ENCODE measurements at regions not wholly inside any gene's neighbourhood (a gene's known extent, or its start where the extent isn't known, plus 50 kb on each side); places are given as distances from the start of the nearest gene placed in this dataset.
A peak's percentile ranks its signal among the peaks of the same experiment; 100 is the strongest.

DNA sequence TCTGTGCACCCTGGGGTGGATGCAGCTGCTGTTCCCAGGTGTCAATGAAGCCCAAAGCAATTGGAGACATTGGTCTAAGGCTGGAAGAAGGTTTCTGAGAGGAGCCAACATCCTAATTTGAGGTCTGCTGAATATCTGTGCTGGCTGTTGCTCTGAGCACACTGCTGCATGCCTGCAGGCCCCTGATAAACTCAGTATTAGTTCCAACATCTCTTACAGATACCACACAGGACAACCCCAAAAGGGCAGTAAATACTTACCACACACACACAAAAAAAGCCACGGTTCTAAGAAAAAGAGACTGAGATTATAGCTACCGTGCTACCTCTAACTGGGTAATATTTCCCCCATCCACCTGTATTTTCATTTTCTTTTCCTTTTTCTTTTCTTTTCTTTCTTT is 164.3 kb upstream of the SOX4 start:
- DNase-seq: no peak

DNA sequence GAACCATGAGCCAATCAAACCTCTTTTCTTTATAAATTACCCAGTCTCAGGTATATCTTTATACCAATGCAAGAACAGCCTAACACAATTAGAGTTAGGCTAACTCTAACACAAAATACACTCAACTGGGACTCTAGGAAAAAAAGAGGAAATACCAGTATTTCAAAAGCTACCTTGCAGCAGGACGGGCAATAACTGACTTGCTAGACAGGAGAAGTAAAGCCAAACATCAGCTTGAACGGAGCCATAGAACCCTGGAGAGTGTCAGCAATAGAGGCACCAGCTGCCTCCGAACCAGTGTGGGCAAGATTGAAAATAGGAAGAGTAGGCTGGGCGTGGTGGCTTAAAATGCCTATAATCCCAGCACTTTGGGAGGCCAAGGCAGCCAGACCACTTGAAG is 162.0 kb upstream of the SOX4 start:
- no peak for DNase-seq

DNA sequence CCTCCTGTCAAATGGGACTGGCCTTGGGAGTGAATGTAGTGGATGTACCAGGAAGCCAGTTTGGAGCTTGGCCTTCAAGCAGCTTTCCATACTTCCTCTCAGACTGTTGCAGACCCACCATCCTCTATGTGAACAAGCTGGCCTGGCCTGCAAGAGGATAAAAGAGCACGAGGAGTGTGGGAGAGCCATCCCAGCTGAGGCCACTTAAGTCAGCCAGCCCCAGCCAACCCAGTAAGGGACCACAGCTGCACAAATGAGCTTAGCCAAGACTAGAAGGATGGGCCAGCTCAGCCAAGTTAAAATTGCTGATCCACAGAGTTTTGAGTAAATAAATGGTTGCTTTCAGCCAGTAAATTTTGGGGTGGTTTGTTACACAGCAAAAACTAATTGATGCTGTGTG is 156.9 kb upstream of the SOX4 start:
- no peak for DNase-seq

DNA sequence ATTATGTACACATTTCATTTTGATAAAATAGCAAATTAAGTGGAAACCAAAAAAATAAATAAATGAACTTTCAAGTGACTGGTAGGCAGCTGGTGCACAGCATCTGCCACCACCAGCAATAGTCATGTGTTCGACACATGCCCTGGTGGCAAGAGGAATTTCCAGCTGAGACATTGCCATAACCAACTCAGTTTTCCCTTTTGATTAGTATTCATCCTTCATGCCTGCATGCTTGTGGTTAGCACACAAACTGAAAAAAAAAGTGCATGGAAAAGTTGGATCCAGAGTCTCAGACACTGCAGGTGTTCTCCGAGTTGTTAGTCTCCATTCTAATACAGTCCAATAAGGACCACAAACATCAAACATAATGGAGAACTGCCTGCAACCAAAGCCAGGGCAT is 156.0 kb upstream of the SOX4 start:
- DNase-seq: no peak

DNA sequence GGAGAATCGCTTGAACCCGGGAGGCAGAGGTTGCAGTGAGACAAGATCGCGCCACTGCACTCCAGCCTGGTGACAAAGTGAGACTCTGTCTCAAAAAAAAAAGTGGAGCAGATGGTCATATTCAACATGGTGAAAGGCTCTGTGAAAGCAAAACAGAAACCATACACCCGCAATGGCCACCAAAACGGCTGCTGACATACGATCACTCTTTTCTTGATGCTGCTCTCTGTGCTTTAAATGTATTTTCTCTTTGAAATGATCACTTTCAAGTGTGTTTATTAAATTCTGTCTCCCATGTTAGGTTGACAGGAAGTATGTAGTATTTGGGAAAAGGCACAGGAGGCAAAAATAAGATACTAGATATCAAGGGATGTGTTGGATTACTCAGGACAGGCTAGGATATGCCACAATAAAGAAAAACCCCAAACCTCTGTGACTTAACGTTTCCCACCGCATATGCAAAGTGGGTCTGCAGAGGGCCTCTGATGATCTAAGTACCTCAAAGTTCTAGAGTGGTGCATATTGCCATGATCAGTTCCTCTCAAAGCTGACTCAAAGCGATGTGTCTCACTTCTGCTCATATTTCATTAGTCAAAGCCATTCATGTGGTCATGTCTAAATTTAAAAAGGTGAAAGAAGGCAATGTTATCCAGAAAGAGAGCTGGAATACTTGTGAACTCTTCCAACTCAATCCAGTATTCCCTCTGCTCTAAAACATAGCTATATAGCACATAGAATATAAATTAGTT is 155.1 kb upstream of the SOX4 start:
- DNase-seq: peak in 1 of 2 donors; percentile 6

DNA sequence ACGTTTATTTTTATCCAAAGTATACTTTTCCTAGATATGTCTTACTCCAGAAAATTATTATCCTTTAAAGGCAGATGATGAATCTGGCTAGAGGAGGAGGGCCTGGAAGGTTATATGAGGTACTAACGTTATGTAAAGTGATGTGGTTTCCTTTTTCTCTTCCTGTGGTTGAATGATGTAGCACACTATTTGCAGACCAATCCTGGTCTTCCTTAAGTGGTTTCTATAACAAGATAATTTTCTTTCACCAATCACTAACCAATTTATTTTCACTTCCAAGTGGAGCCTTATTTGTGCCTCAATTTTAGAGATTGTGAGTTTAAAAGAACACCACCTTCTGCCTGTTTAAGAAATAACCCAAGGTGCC is 154.6 kb upstream of the SOX4 start:
- peak in 1 of 2 donors; percentile 18 for DNase-seq

DNA sequence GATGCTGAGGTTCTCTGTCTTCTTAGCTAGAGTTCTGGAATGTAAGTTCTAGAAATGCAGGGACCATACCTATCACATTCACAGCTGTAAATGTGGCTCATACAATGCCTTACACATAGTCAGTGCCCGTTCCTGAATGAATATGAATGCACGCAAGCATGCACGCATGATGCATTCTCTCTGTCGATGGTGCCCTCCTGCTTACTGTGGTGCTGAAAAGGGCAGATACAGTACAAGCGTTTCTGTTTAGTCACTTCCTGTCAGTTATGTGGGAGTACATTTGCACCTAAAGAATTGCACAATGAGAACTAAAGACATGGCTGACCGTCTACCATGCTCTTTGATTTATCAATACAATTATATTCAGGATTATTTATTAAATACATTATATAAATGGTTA is 152.2 kb upstream of the SOX4 start:
- DNase-seq: no peak

DNA sequence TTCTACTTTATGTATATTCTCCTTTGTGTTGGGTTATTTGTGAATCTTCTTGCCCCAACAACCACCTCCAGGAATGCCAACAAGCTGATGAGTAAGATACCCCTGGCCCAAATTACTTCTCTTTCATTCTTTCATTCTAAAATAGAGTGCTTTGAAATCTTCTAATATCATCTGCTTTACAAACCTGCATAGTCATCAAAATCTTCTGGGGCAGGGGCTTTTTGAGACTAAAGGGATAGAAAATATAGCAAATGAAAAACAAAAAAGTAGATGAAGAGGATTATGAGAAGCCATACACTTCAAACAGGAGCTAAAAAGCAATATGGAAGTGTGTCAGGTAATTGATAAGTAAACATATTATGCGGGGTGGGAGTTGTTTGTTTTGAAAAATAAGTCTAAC is 150.7 kb upstream of the SOX4 start:
- DNase-seq: no peak

DNA sequence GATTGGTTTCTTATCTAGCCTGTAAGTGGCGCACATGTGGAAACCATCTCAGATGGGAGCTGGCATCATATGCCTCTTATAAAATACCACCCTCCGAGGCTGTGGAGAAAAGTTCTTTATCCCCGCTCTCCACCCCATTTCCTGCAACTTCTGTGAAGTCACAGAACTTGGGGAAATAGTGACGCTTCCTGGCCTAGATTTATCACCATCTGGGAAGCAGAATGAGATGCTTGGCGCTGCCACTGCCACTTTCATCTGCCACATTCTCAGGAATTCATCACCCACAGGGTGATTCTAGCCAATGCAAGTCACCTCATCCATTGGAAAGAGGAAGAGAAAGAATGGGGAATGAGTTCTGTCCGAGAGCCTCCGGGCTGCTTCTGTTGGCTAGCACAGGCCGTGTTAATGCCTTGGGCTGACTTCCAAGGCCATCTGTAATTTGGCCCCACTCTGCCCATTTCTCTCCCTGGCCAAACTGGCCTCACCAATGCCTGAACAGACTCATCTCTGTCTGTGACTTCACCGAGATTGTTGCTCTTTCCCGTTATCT is 148.8 kb upstream of the SOX4 start:
- no peak for DNase-seq

DNA sequence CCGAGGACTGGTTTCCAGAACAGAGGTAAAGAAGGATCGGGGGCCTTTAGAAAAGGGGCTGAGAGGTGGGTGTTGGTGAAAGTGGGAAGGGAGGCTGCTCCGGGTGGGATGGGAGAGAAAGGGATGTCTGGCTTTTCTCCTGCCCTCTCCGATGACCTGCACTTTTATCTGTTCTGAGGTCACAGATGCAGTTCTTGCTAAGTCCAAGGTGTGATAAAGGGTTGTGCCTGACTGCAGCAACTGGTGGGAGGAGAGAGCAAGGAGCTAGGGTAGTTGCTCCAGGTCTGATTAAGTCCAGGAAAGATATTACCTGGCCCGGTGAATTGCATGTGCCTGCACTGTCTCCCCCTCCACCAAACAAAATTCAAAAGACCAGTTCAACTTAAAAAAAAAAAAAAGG is 145.6 kb upstream of the SOX4 start:
- DNase-seq: no peak

DNA sequence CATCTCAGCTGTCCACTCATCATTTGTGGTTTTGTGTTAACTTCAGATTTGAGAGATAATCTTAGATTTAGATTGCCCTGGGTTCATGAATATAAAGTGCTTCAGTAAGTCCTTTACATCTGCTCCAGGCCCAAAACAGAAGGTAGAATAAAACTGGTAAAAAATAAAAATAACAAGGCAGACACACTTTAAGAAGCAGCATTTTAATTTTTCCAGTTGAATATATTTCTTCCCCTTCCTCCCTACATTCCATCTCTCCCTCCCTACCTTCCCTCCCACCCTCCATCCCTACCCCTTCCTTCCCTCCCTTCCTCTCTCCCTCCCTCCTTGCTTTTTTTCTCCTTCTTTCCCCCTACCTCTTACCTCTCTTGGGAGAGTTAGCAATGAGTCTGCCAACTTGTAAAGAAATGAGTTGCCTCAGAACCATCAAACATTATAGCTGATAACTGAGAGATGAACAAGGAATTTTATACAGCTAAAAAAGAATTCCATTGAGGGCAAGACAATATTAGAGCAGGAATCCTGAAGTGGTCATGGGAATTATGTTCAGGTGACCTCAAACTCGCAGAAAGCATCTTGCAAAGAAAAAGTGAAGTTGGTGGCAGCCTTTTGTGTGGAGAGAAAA is 145.0 kb upstream of the SOX4 start:
- DNase-seq: no peak

DNA sequence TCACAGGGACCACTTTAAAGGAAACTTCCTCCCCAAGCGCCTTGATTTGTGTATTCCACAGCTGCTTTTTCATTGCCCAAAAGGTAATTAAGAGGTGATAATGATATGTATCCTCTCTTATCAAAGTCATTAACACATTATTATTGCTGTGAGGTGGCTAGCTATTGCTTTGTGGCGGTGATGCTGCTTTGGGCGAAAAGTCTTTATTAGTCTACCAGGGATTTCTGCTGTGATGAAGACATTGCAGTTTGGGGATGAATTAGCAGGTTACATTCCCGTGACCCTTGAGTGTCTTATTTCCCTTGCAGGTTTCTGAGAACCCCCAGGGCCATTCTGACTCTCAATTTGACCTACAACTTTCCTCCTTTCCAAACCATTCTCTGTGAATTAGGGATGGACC is 143.4 kb upstream of the SOX4 start:
- no peak for DNase-seq

DNA sequence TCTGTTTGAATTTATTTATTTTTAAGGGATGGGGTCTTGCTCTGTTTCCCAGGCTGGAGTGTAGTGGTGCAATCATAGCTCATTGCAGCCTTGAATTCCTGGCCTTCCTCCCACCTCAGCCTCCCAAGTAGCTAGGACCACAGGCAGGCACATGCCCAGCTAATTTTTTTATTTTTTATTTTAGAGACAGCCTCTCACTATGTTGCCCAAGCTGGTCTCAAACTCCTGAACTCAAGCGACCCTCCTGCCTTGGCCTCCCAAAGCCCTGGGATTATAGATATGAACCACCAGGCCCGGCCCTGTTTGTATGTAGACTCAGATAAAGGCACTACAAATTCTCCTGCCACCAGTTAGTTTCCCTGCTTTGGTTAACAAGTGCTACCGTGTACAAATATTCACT is 142.9 kb upstream of the SOX4 start:
- DNase-seq: no peak

DNA sequence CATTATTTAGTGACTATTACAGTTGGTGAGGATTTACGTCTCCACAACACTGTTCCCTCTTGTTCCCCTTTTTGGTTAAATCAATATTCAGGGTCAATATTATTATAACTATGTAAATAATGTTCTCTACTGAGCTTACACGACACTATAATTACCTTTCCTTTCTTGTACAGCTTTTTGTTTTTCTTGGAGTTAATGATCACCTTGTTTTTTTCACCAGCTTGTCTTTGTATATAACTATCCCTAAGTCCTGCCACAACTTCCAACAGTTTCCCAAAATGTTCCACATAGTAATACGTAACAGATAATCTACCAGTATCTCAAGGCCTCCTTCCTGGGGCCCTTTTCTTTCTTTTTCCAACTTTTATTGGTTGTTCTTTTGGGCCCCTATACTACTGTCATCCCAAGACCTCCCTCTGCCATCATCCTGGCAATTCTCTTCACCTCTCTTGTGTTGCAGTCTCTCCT is 142.0 kb upstream of the SOX4 start:
- DNase-seq: no peak

DNA sequence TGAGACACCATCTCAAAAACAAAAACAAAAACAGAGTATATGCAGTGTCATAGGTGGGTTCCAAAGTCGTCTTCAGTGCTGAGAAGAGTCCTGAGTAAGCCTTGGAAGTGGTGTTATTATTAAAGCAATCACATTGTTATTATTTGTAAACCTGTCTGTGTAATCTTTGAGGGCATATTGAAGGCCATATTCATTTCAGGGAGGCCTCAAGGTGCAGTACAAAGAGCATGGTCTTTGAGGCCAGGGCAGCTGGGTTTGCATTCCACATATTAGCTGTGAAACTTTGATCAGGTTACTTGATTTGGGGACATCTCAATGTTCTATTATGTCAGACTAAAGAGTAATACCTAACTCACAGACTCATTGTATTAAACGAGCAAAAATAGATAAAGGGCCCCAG is 139.3 kb upstream of the SOX4 start:
- no peak for DNase-seq

DNA sequence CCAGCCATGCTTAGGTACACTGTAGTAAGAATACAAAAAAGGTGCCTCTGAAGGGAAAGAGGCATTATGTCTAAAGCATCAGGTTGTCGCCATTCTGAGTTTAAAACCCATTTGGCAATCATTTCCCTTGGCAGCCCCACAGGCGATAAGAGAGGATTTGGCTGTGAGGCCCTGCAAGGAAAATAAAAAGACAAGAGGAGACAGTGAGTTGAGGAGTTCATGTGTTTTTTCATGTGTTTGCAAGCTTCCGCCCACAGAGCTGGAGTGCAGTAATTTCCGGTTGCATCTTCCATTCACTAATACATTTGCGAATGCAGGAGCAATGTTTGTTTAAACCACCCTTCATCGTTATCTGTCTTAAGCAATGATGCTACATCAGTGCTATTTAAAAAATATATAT is 138.5 kb upstream of the SOX4 start:
- no peak for DNase-seq

DNA sequence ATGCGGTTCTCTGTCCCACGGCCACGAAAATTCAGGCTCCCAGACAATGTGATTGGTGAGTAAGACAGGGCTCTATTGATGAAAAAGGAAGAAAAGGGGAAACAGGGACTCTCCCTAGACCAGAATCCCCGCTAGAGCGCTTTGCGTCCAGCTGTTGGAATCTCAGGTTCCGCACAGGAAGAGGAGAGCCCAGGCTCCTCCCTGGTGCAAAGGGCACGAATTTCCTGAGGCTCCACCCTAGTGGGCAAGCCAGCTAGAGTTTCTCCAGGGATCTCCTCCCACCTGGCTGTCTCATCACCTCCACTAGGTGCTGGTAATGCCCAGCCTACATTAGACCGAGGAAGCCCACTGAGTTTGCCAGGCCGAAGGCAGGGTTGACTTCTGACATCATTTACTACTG is 135.9 kb upstream of the SOX4 start:
- no peak for DNase-seq

DNA sequence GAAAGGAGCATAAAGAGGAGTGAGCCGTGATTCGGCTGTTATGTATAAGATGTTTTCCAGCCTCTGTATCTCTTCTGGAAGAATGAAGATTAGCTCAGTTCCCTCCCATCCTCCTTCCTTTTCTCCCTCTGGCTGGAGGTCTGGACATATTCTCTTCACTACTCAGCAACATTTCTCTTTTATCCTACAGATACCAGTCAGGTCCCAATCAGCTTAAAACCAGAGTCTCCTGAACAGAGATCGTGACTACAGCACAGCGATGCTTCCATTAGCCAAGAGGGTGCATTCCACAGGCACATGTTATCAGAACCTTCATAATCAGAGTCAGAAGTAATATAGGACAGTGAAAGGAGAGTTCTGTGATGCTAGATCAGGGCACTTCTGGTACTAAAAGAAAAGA is 133.9 kb upstream of the SOX4 start:
- no peak for DNase-seq

DNA sequence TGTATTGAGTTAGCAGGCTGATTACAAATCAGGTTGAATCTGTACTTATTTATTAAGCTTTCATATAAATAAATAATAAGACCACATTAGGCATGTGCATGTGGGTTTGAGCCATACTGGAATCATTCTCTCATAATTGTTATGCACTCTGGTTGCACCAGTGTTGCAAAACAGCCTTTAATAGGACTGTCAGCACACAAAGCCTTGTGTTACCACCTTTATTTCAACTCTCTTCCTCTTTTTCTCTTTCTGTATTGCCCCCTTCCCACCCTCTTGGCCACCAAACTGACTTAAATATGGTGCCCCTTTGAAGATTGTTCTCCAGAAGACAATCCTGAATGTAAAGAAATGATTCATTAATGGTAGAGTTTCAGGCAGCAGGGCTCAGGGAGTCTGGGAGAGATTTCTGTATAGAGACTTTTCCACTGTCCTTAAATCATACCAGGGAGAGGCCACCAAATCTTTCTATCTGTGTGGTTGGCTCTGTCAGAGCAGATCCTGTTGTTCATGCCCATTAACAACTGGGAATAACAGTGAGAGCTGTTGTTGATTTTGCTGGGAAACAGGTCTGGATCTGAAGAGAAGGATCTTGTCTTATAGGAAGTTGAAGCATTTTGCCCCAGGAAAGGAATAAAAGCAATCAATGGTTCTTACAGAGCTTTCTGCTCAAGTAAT is 131.6 kb upstream of the SOX4 start:
- no peak for DNase-seq

DNA sequence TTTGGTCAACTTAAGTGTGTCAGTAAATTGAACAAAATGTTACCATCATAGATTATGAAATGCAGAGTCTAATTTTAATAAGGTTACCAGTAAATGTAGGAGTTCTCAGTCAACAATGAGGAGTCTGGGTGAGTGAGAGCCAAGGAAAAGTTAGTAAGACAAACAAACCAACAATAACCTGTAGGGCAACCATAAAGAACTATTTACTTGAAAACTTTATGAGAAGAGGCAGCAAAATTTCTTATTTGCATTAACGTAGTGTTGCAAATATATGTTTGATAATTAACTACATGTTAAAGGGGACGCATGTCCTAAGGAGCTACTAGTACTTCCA is 131.1 kb upstream of the SOX4 start:
- no peak for DNase-seq

DNA sequence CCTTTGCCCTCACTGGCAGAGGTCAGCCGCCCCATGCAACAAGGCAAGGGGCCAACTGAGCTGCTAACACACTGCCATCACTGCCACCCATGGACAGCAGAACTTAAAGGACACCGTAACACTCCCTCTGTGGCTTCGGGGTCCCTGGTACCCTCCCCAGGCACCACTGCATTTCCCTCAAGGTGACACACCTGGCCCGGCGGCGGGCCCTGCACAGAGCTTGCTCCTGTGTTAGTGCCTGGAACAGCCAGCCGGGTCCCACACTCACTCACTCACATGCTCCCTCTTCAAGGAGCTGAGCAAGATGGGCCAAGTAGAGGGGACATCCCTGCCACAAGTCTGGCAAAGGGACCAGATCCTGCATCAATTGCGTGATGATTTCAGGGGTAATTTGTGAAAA is 126.5 kb upstream of the SOX4 start:
- DNase-seq: no peak

DNA sequence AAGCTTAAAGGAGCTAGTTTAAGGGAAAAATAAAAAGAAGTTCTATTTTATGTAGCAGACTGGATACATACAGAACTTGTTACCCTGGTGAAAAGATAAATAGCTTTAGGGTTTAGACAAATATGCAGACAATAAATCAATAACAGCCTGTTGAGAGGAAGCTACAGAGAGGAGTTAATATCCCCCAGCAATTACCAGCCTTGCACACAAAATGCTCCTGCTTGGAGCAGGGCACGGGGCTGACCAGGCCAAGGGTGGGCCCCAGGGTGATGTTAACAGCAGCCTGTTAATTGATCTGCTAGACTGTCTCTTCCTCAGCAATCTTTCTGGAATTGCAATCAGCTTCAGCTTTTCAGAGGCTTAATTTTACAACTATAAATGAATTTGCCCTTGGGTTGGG is 125.1 kb upstream of the SOX4 start:
- no peak for DNase-seq

DNA sequence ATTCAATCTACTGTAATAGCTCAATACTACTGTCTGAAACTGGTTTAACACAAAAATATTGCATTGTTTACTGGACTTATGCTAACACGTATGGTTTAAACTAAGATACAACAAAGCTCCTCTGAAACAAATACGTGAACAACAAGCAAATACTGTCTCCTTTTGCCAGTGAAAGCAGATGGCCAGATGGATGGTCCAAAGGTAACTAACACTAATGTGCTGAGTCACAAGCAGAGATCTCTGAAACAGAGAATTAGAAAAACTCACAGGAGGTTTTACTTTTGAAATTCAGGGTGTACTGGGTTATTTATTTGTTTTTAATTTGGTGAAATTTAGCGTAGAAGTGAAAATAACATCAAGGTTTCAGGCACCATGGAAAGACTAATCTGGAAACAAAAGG is 124.3 kb upstream of the SOX4 start:
- no peak for DNase-seq

DNA sequence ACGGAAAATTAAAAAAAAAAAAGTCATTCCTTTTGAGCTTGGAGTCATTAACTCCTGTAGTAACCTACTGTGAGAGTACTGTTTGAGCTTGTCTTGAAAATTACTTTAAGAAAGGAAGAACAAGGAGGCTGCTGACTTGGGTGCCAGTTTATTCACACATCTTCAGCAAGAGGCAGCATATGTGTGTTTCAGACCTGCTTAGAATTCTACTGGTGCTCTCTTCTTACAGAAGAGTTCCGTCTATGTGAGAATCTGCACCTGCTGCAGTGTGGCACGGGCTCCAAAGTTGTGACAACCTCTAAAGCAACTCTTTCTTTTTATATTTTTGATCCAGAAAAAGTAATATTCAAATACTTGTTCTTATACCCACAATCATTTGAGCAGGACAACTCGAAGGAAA is 117.4 kb upstream of the SOX4 start:
- DNase-seq: no peak

Data from CD4-positive, alpha-beta T cell treated with Interleukin-4 for 1 hour (primary cell).